ENCODE measurements at regions not wholly inside any gene's neighbourhood (a gene's known extent, or its start where the extent isn't known, plus 50 kb on each side); places are given as distances from the start of the nearest gene placed in this dataset.

DNA sequence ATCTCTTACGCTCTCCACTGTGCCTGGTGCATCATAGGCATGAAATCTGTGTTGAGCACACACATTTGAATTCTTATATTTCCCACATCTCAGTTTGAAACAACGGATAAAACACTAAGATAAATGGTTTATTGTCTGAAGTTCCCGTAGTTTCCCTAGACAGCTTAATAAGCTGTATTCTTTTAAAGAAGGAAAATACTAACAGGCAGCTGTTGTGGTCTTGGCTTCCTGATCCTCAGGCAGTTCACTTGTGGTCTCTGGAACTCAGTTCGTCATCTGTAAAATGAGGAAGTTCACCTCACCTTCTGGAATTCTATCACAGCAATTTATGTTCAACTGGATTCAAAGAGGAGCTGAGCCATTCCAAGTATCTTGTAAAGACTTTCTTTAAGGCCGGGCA, 1805.6 kb upstream of the TENM3 start:
- H3K27ac ChIP-seq (ENCODE audit: low read depth, low read length): no peak overlapping the region
- H3K36me3 ChIP-seq (ENCODE audit: control insufficient read depth in 1 of 2, insufficient read depth in 2 of 2, low read length in 2 of 2): no peaks in the 10 kb centered on the region
- H2AFZ ChIP-seq (ENCODE audit: low read depth, low read length, poor library complexity, severe bottlenecking): no peak overlapping the region
- ATAC-seq: no peak
- RAD21 ChIA-PET (ENCODE audit: low non-redundant PET in 1 of 2, low total read pairs in 2 of 2, uncharacterized antibody in 2 of 2, unreplicated experiment in 2 of 2): no interaction called here
- TF ChIP-seq SP1 (IDR thresholded peaks at IDR 0.05; ENCODE audit: low read depth) (no peak), POLR2A (IDR thresholded peaks at IDR 0.05; ENCODE audit: borderline replicate concordance, extremely low read depth, insufficient read depth, insufficient read length) (no peak), EZH2 (IDR thresholded peaks at IDR 0.05) (no peak), JUND (IDR thresholded peaks at IDR 0.05) (no peak), ZNF274 (IDR thresholded peaks at IDR 0.05; ENCODE audit: low read depth, low read length) (no peak), ELF1 (IDR thresholded peaks at IDR 0.05; ENCODE audit: borderline replicate concordance, low read depth) (no peak), ZFX (IDR thresholded peaks at IDR 0.05) (no peak), EGR1 (IDR thresholded peaks at IDR 0.05; ENCODE audit: low read depth) (no peak), SRF (IDR thresholded peaks at IDR 0.05; ENCODE audit: low read depth) (no peak), CBX3 (IDR thresholded peaks at IDR 0.05; ENCODE audit: low read depth) (no peak)
- TF ChIP-seq, protein P1, sequence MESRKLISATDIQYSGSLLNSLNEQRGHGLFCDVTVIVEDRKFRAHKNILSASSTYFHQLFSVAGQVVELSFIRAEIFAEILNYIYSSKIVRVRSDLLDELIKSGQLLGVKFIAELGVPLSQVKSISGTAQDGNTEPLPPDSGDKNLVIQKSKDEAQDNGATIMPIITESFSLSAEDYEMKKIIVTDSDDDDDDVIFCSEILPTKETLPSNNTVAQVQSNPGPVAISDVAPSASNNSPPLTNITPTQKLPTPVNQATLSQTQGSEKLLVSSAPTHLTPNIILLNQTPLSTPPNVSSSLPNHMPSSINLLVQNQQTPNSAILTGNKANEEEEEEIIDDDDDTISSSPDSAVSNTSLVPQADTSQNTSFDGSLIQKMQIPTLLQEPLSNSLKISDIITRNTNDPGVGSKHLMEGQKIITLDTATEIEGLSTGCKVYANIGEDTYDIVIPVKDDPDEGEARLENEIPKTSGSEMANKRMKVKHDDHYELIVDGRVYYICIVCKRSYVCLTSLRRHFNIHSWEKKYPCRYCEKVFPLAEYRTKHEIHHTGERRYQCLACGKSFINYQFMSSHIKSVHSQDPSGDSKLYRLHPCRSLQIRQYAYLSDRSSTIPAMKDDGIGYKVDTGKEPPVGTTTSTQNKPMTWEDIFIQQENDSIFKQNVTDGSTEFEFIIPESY (IDR thresholded peaks at IDR 0.05; ENCODE audit: extremely low read depth, insufficient replicate concordance, low read length): no peak
- TF ChIP-seq, protein P2, sequence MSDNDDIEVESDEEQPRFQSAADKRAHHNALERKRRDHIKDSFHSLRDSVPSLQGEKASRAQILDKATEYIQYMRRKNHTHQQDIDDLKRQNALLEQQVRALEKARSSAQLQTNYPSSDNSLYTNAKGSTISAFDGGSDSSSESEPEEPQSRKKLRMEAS (IDR thresholded peaks at IDR 0.05): no peak
- H3K27me3 ChIP-seq (ENCODE audit: insufficient read depth, low read length): no peaks in the 10 kb centered on the region
- intact Hi-C loops (cut with micrococcal nuclease): no loop called here
- no peaks in the 10 kb centered on the region for H3K79me2 ChIP-seq (ENCODE audit: insufficient read depth, low read length)
- CTCF ChIA-PET: no interaction called here
- DNase-seq (ENCODE audit: low read depth, low spot score): no peak
- no peak overlapping the region for H3K4me2 ChIP-seq (ENCODE audit: low read length)
- H3K9me3 ChIP-seq (ENCODE audit: control insufficient read depth in 1 of 2, insufficient read depth in 1 of 2, low read depth in 1 of 2, low read length in 2 of 2): no peaks in the 10 kb centered on the region
- POLR2A ChIA-PET: no interaction called here
- H3K4me3 ChIP-seq (replicated peaks in 1 of 2; ENCODE audit: low read depth in 1 of 2, low read length in 2 of 2): no peak overlapping the region
- no peaks in the 10 kb centered on the region for H3K9me2 ChIP-seq (ENCODE audit: insufficient read depth)
- BruUV-seq (replicated peaks): no TSS peak
- no peaks in the 10 kb centered on the region for H3K4me1 ChIP-seq (ENCODE audit: control insufficient read depth in 1 of 2, insufficient read depth in 2 of 2, low read length in 2 of 2)
- H4K20me1 ChIP-seq (ENCODE audit: insufficient read depth): no peaks in the 10 kb centered on the region
- H3K9ac ChIP-seq (ENCODE audit: low read length): no peak overlapping the region

Measured in HCT116 (cell line).